WTC11 (cell line): ENCODE measurements at regions not wholly inside any gene's neighbourhood (a gene's known extent, or its start where the extent isn't known, plus 50 kb on each side); places are given as distances from the start of the nearest gene placed in this dataset.

Experiments used
- ATAC-seq: fragments of 200-7000 bp; cut with Tn5 transposase; 2 replicates; pipeline ENCODE4 v1.10.0; 2021; ENCODE audit warnings: mild to moderate bottlenecking, moderate library complexity
- CTCF ChIA-PET: fragments of 300-600 bp; sonication (Branson Sonifier 250); formaldehyde crosslinking; loops from one replicate; lab custom pipeline; 2021; ENCODE audit warnings: antibody characterized with exemption; lab: Charles Lee
- POLR2A ChIA-PET: fragments of 350-600 bp; sonication (Branson Sonifier 250); formaldehyde crosslinking; loops from one replicate; lab custom pipeline; 2021; ENCODE audit warnings: antibody characterized with exemption; lab: Charles Lee
- DNase-seq: peaks from one replicate; pipeline ENCODE4 v3.0.0; 2021; ENCODE audit warnings: low spot score
- H3K27ac Mint-ChIP-seq: 2 replicates; pipeline ENCODE4 v1.8.0; 2021; ENCODE audit warnings: mixed read lengths
- H3K27me3 Mint-ChIP-seq: 2 replicates; pipeline ENCODE4 v1.8.0; 2021; ENCODE audit warnings: low read depth, mild to moderate bottlenecking, moderate library complexity, mixed read lengths
- H3K36me3 Mint-ChIP-seq: 2 replicates; pipeline ENCODE4 v1.8.0; 2021; ENCODE audit warnings: mixed read lengths
- H3K4me1 Mint-ChIP-seq: 2 replicates; pipeline ENCODE4 v1.8.0; 2022; ENCODE audit warnings: mixed read lengths
- H3K4me3 Mint-ChIP-seq: 2 replicates; pipeline ENCODE4 v1.8.0; 2021; ENCODE audit warnings: mild to moderate bottlenecking, moderate library complexity, mixed read lengths
- H3K9me3 Mint-ChIP-seq: 2 replicates; pipeline ENCODE4 v1.8.0; 2021; ENCODE audit warnings: mixed read lengths
- CREB1 ChIP-seq: sonication (generic); formaldehyde crosslinking; IDR thresholded peaks from 2 replicates; pipeline ENCODE4 v1.8.0; 2023; ENCODE audit warnings: mild to moderate bottlenecking, missing genetic modification reagents
- CREM ChIP-seq: sonication (generic); formaldehyde crosslinking; IDR thresholded peaks from 2 replicates; pipeline ENCODE4 v1.8.1; 2022; ENCODE audit warnings: mild to moderate bottlenecking, missing genetic modification reagents, moderate library complexity
- ETV6 ChIP-seq: sonication (generic); formaldehyde crosslinking; IDR thresholded peaks from 2 replicates; pipeline ENCODE4 v1.8.1; 2022; ENCODE audit warnings: mild to moderate bottlenecking, missing genetic modification reagents
- FOXJ3 ChIP-seq: sonication (generic); formaldehyde crosslinking; IDR thresholded peaks from 2 replicates; pipeline ENCODE4 v1.9.0; 2021; ENCODE audit warnings: missing genetic modification reagents, mild to moderate bottlenecking, borderline replicate concordance
- FOXK1 ChIP-seq: sonication (generic); formaldehyde crosslinking; IDR thresholded peaks from 2 replicates; pipeline ENCODE4 v1.8.0; 2022; ENCODE audit warnings: mild to moderate bottlenecking, moderate library complexity, missing genetic modification reagents
- HMGA2 ChIP-seq: fragments of 250-450 bp; sonication (Bioruptor Pico); IDR thresholded peaks from 2 replicates; pipeline ENCODE4 v1.4.0; 2021; ENCODE audit warnings: mild to moderate bottlenecking, moderate library complexity
- IRF2 ChIP-seq: sonication (generic); formaldehyde crosslinking; IDR thresholded peaks from 2 replicates; pipeline ENCODE4 v1.8.0; 2022; ENCODE audit warnings: low read depth, missing genetic modification reagents, borderline replicate concordance
- NFATC4 ChIP-seq: fragments of 250-450 bp; sonication (Bioruptor Pico); IDR thresholded peaks from 2 replicates; pipeline ENCODE4 v1.9.0; 2021; ENCODE audit warnings: mild to moderate bottlenecking
- NFE2L1 ChIP-seq: sonication (generic); formaldehyde crosslinking; IDR thresholded peaks from 2 replicates; pipeline ENCODE4 v1.8.1; 2023; ENCODE audit warnings: missing genetic modification reagents
- NR1H2 ChIP-seq: sonication (generic); formaldehyde crosslinking; IDR thresholded peaks from 2 replicates; pipeline ENCODE4 v1.9.0; 2021; ENCODE audit warnings: mild to moderate bottlenecking, moderate library complexity, missing genetic modification reagents
- SMAD3 ChIP-seq: sonication (generic); formaldehyde crosslinking; IDR thresholded peaks from 2 replicates; pipeline ENCODE4 v1.8.0; 2022; ENCODE audit warnings: missing genetic modification reagents, mild to moderate bottlenecking, borderline replicate concordance
- SMAD4 ChIP-seq: sonication (generic); formaldehyde crosslinking; IDR thresholded peaks from 2 replicates; pipeline ENCODE4 v1.8.0; 2022; ENCODE audit warnings: mild to moderate bottlenecking, missing genetic modification reagents
- SOX15 ChIP-seq: fragments of 250-450 bp; sonication (Bioruptor Pico); IDR thresholded peaks from 2 replicates; pipeline ENCODE4 v1.9.0; 2021; ENCODE audit warnings: mild to moderate bottlenecking
- TCF7 ChIP-seq: sonication (generic); formaldehyde crosslinking; IDR thresholded peaks from 2 replicates; pipeline ENCODE4 v1.8.0; 2022; ENCODE audit warnings: mild to moderate bottlenecking, low read depth, missing genetic modification reagents, moderate library complexity
- TEAD4 ChIP-seq: sonication (generic); formaldehyde crosslinking; IDR thresholded peaks from 2 replicates; pipeline ENCODE4 v1.8.0; 2022; ENCODE audit warnings: mild to moderate bottlenecking, missing genetic modification reagents
- ZNF121 ChIP-seq: sonication (generic); formaldehyde crosslinking; IDR thresholded peaks from 2 replicates; pipeline ENCODE4 v1.8.0; 2023; ENCODE audit warnings: missing genetic modification reagents
- ZNF219 ChIP-seq: sonication (generic); formaldehyde crosslinking; IDR thresholded peaks from 2 replicates; pipeline ENCODE4 v1.8.0; 2023; ENCODE audit warnings: missing genetic modification reagents, mild to moderate bottlenecking, borderline replicate concordance
- ZNF232 ChIP-seq: sonication (generic); formaldehyde crosslinking; IDR thresholded peaks from 2 replicates; pipeline ENCODE4 v1.8.0; 2022; ENCODE audit warnings: mild to moderate bottlenecking, missing genetic modification reagents
- ZNF263 ChIP-seq: sonication (generic); formaldehyde crosslinking; IDR thresholded peaks from 2 replicates; pipeline ENCODE4 v1.8.1; 2022; ENCODE audit warnings: low read depth, mild to moderate bottlenecking, moderate library complexity, missing genetic modification reagents
- ZNF671 ChIP-seq: fragments of 250-450 bp; sonication (Bioruptor Pico); IDR thresholded peaks from 2 replicates; pipeline ENCODE4 v1.8.0; 2021; ENCODE audit warnings: mild to moderate bottlenecking
- TF ChIP-seq, protein P1 (sequence below): sonication (generic); formaldehyde crosslinking; IDR thresholded peaks from 2 replicates; pipeline ENCODE4 v1.8.1; 2022; ENCODE audit warnings: low read depth, missing genetic modification reagents, borderline replicate concordance
- TF ChIP-seq, protein P2 (sequence below): sonication (generic); formaldehyde crosslinking; IDR thresholded peaks from 2 replicates; pipeline ENCODE4 v1.8.1; 2022; ENCODE audit warnings: mild to moderate bottlenecking, moderate library complexity, missing genetic modification reagents
- TF ChIP-seq, protein P3 (sequence below): sonication (generic); formaldehyde crosslinking; IDR thresholded peaks from 2 replicates; pipeline ENCODE4 v1.8.1; 2023; ENCODE audit warnings: mild to moderate bottlenecking, missing genetic modification reagents, moderate library complexity
- TF ChIP-seq, protein P4 (sequence below): fragments of 200-600 bp; IDR thresholded peaks from 2 replicates; pipeline ENCODE4 v1.8.0; 2022; ENCODE audit warnings: antibody characterized with exemption
- TF ChIP-seq, protein P5 (sequence below): fragments of 250-450 bp; sonication (Bioruptor Pico); conservative IDR thresholded peaks from 2 replicates; pipeline ENCODE4 v1.9.0; 2021; ENCODE audit warnings: mild to moderate bottlenecking

DNA sequence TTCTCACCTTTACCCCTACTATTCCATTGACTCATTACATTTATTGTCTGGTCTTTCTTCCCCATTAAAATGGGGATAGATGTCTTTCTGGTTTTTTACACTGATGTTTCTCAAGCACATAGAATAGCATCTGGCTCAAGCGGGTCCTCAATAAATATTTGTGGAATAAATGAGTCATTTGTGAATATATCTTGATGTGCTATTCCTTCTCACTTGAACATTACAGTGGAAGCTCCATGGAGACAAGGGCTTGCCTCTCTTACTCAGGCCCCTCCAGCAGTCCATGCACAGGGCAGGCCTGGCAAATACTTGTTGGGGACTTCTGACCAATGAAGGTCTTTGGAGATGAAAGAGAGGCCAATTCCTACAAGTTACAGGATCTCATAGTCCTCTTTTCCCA, 151.7 kb upstream of the TAS2R1 start (continued):
- TF ChIP-seq, protein P1, sequence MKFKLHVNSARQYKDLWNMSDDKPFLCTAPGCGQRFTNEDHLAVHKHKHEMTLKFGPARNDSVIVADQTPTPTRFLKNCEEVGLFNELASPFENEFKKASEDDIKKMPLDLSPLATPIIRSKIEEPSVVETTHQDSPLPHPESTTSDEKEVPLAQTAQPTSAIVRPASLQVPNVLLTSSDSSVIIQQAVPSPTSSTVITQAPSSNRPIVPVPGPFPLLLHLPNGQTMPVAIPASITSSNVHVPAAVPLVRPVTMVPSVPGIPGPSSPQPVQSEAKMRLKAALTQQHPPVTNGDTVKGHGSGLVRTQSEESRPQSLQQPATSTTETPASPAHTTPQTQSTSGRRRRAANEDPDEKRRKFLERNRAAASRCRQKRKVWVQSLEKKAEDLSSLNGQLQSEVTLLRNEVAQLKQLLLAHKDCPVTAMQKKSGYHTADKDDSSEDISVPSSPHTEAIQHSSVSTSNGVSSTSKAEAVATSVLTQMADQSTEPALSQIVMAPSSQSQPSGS (CRISPR knock-in tag): no peak
- TF ChIP-seq TCF7 (CRISPR knock-in tag): no peak
- TF ChIP-seq NFE2L1 (CRISPR knock-in tag): no peak
- no peak for TF ChIP-seq ZNF671 (CRISPR knock-in tag)
- TF ChIP-seq TEAD4 (CRISPR knock-in tag): no peak
- TF ChIP-seq FOXK1 (CRISPR knock-in tag): no peak
- no peak for TF ChIP-seq IRF2
- TF ChIP-seq ZNF263 (CRISPR knock-in tag): no peak
- no peak for TF ChIP-seq ZNF232 (CRISPR knock-in tag)
- TF ChIP-seq SMAD4: no peak

DNA sequence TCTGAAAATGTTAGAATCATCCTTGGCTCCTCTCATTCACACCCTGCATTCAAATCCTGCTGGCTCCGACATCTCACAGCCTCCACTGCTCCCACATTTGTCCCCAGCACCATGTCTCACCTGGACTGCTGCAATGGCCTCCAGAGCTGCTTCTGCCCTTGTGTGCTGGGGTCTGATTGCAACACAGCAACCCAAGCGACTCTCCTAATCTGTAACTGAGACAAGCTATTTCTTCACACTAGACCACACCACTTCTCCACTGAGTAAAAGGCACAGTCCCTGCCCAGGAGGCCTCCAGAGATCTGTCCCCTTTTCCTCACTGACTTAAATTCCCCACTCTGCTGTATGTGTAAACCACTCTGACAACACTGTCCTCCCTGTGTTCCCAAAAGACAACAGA, 151.1 kb upstream of the TAS2R1 start:
- ChIA-PET POLR2A (no interaction called here), CTCF (no interaction called here)
- no peak overlapping the region for H3K4me3 Mint-ChIP-seq
- ATAC-seq (no peak), DNase-seq (no peak)
- H3K4me1 Mint-ChIP-seq: peaks cover 7% of the 10 kb centered on the region
- peaks cover 6% of the 10 kb centered on the region; the same call in 1 of the 2 replicates for H3K36me3 Mint-ChIP-seq
- peaks cover 37% of the 10 kb centered on the region for H3K9me3 Mint-ChIP-seq
- TF ChIP-seq, protein P2, sequence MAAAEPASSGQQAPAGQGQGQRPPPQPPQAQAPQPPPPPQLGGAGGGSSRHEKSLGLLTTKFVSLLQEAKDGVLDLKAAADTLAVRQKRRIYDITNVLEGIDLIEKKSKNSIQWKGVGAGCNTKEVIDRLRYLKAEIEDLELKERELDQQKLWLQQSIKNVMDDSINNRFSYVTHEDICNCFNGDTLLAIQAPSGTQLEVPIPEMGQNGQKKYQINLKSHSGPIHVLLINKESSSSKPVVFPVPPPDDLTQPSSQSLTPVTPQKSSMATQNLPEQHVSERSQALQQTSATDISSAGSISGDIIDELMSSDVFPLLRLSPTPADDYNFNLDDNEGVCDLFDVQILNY (CRISPR knock-in tag): no peak
- TF ChIP-seq, protein P3, sequence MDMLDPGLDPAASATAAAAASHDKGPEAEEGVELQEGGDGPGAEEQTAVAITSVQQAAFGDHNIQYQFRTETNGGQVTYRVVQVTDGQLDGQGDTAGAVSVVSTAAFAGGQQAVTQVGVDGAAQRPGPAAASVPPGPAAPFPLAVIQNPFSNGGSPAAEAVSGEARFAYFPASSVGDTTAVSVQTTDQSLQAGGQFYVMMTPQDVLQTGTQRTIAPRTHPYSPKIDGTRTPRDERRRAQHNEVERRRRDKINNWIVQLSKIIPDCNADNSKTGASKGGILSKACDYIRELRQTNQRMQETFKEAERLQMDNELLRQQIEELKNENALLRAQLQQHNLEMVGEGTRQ (CRISPR knock-in tag): no peak
- no peak for TF ChIP-seq NFATC4 (CRISPR knock-in tag)
- TF ChIP-seq FOXJ3 (CRISPR knock-in tag): no peak
- no peaks in the 10 kb centered on the region for H3K27me3 Mint-ChIP-seq
- no peak overlapping the region for H3K27ac Mint-ChIP-seq

DNA sequence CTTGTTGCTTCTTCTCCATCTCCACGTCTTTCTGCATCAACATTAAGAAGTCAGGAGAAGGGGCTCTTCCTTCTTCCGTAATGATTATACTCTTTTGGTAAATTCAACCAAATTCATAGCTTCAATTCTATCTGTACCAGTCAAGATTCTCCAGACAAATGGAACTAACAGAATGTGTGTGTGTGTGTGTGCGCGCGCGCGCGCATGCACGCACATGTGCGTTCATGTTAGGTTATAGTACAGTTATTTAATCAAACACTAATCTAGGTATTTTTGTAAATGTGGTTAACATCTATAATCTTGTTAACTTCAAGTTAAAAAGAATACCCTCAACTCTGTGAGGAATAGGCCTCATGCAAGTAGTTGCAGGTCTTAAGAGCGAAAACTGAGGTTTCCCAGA, 150.3 kb upstream of the TAS2R1 start:
- no peak for DNase-seq
- Mint-ChIP-seq H3K9me3 (peaks cover 37% of the 10 kb centered on the region), H3K27ac (no peak overlapping the region)
- CTCF ChIA-PET: no interaction called here
- ATAC-seq: no peak
- TF ChIP-seq SMAD3 (CRISPR knock-in tag) (no peak), CREB1 (no peak), HMGA2 (CRISPR knock-in tag) (no peak), FOXJ3 (CRISPR knock-in tag) (no peak)
- TF ChIP-seq, protein P4, sequence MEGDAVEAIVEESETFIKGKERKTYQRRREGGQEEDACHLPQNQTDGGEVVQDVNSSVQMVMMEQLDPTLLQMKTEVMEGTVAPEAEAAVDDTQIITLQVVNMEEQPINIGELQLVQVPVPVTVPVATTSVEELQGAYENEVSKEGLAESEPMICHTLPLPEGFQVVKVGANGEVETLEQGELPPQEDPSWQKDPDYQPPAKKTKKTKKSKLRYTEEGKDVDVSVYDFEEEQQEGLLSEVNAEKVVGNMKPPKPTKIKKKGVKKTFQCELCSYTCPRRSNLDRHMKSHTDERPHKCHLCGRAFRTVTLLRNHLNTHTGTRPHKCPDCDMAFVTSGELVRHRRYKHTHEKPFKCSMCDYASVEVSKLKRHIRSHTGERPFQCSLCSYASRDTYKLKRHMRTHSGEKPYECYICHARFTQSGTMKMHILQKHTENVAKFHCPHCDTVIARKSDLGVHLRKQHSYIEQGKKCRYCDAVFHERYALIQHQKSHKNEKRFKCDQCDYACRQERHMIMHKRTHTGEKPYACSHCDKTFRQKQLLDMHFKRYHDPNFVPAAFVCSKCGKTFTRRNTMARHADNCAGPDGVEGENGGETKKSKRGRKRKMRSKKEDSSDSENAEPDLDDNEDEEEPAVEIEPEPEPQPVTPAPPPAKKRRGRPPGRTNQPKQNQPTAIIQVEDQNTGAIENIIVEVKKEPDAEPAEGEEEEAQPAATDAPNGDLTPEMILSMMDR: no peak
- TF ChIP-seq, all 79 proteins: peak for 0
- POLR2A ChIA-PET: no interaction called here
- peaks cover 6% of the 10 kb centered on the region; the same call in 1 of the 2 replicates for H3K36me3 Mint-ChIP-seq
- no peaks in the 10 kb centered on the region for H3K27me3 Mint-ChIP-seq
- peaks cover 7% of the 10 kb centered on the region for H3K4me1 Mint-ChIP-seq
- no peak overlapping the region for H3K4me3 Mint-ChIP-seq

DNA sequence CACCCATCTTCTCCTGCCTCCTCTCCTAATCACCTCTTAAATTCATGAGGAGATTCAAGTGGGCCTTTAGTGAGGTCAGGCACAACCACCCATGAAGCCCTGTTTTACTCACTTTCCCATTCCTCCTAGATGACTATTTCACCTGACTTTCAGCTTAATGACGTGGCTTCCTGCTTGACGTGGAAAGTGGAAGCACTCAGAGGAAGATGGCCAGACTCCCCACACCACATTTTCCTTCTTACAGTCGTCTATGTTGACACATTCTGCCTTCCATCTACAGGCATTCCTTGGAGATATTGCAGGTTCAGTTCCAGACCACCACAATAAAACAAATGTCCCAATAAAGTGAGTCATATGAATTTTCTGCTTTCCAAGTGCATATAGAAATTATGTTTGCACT, 146.4 kb upstream of the TAS2R1 start:
- ChIA-PET CTCF (no interaction called here), POLR2A (no interaction called here)
- DNase-seq (no peak), ATAC-seq (no peak)
- Mint-ChIP-seq H3K27ac (no peak overlapping the region), H3K27me3 (no peaks in the 10 kb centered on the region), H3K36me3 (peaks cover 6% of the 10 kb centered on the region; the same call in 1 of the 2 replicates), H3K9me3 (peaks cover 35% of the 10 kb centered on the region), H3K4me3 (no peak overlapping the region), H3K4me1 (no peaks in the 10 kb centered on the region)
- TF ChIP-seq NR1H2 (CRISPR knock-in tag): no peak
- TF ChIP-seq ZNF121: no peak
- no peak for TF ChIP-seq SOX15 (CRISPR knock-in tag)
- TF ChIP-seq, protein P5, sequence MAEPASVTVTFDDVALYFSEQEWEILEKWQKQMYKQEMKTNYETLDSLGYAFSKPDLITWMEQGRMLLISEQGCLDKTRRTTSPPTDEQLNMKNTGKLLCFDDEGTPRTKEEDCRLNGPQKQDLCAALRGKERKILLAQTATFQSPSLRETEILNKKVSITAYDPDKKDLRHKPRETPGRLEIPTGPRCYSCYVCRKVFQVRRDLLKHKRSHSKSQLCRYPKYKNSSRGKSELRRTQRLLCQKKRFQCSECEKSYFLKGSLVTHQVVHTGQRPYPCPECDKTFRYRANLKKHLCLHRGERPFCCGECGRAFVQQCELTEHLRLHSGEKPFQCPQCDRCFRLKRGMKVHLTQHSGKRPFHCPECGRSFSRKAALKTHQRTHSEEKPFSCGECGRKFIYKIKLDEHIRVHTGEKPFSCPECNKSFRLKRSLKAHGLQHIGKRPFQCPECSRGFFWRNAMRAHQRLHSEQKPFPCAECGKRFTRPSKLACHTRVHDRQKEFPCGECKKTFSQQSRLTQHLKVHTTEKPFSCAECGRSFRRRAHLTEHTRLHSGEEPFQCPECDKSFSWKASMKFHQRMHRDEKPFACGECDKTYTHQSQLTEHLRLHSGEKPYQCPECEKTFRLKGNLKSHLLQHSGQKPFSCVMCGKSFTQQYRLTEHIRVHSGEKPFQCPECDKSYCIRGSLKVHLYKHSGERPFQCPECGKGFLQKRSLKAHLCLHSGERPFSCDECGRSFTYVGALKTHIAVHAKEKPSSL (CRISPR knock-in tag): no peak
- no peak for TF ChIP-seq ZNF219 (CRISPR knock-in tag)
- TF ChIP-seq CREM (CRISPR knock-in tag): no peak
- no peak for TF ChIP-seq ETV6 (CRISPR knock-in tag)
- no peak for TF ChIP-seq ZNF263 (CRISPR knock-in tag)
- TF ChIP-seq, protein P3 (CRISPR knock-in tag): no peak
- TF ChIP-seq IRF2: no peak
- TF ChIP-seq HMGA2 (CRISPR knock-in tag): no peak
- no peak for TF ChIP-seq SMAD3 (CRISPR knock-in tag)
